ENCODE measurements at regions not wholly inside any gene's neighbourhood (a gene's known extent, or its start where the extent isn't known, plus 50 kb on each side); places are given as distances from the start of the nearest gene placed in this dataset.

DNA sequence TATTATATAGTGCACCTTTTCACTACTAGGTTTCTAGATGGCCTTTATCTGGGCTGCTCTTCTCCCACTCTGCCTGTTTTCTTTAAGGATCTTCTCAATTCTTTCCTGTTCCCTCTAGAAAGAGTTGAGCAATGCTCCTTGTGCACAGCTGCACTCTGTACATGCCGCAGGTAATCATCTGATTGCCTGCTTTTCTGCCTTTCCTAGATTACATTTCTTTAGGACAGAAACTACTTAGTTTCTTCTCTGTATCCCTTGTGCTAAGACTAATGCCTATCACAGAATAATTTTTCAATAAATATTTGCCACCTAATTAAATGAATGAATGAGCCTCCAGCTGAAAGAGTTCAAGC, 802.4 kb upstream of the ID2 start:
- DNase-seq (ENCODE audit: low read depth in 2 of 2): no peak

DNA sequence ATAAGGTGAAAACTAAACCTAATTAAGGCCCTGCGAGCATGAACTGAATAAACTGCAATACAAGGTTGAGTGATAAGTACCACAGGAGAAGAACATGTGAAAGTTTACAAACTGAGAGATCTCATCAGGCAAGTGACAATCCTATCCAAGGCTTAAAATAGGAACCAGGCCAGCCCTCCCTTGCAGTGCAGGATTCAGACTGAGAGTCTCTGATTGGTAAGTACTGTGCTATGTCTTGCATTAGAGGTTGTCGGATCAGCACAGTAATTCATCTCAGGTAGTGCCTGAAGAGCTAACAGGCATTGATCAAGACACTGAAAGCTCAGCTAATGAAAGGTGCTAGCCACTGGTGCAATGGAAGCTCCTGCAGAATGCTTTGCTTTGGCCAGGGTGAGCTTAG, 801.7 kb upstream of the ID2 start:
- no peak for DNase-seq (ENCODE audit: low read depth in 2 of 2)

GRCh38 chr2:7880566-7880965, 801.3 kb upstream of the ID2 start:
- DNase-seq (ENCODE audit: low read depth in 2 of 2): no peak

GRCh38 chr2:7881063-7881462, 800.8 kb upstream of the ID2 start:
- no peak for DNase-seq (ENCODE audit: low read depth in 2 of 2)

GRCh38 chr2:7881466-7881865, 800.4 kb upstream of the ID2 start:
- no peak for DNase-seq (ENCODE audit: low read depth in 2 of 2)

DNA sequence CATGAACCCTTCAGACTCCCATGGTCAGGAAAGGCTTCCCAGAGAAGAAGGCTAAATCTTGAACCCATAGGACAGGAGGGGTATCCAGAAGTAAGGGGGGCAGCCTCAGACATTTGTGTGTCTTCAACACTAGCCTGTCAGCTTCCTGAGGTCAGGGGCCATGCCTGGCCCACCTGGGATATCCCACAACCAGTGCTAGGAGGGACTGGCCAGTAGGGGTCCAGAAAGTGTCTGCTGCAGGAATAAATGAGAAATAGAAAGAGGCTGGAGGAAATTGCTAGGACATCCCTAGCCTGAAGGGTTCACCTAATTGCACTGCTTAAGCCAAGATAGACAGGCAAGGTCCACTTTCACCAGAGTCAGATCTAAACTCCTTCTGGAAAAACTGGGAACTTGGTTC, 799.6 kb upstream of the ID2 start:
- no peak for DNase-seq (ENCODE audit: low read depth in 2 of 2)

GRCh38 chr2:7884338-7884737, 797.5 kb upstream of the ID2 start:
- DNase-seq (ENCODE audit: low read depth in 2 of 2): no peak

- no peak for DNase-seq (ENCODE audit: low read depth in 2 of 2)
These were observed 795.2 kb upstream of the ID2 start for GRCh38 chr2:7886666-7887065.

DNA sequence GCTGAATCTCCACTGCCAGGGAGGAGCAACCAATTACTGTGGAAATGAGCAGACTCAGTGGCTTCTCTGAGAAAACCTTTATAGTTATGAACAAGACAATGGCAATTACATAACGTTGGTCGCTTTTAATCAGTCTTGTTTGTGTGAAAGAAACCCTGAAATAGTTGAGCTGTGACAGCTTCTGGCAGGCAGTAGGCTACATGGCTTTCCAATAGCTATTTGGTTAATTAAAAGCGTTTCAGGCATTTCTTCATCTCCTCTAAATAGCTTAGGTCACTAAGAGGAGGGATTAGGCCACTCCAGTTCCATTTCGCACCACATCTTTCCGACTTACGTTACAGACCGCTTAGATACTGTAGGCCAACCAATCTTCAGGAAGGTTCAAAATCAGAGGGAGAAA, 794.4 kb upstream of the ID2 start:
- DNase-seq (ENCODE audit: low read depth in 2 of 2): no peak

DNA sequence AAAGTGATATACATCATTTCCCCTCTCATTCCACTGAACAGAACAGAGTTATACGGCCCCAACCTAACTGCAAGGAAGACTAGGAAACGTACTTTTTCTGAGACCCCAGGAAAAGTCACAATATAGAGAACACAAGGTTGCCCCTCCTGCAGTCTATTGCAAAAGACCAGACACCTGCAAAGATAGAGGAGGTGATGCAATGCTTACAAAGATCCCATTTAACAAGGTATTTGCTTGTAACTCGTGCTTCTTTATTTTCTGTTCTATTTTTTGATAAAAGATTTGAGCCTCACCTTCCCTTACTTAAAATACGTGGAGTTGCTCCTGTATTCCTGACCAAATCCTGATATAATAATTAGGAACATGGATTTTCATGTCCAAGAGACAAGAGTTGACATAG, 793.0 kb upstream of the ID2 start:
- DNase-seq (ENCODE audit: low read depth in 2 of 2): no peak

GRCh38 chr2:7891312-7891711, 790.5 kb upstream of the ID2 start:
- DNase-seq (ENCODE audit: low read depth in 2 of 2): no peak

GRCh38 chr2:7895289-7895688, 786.6 kb upstream of the ID2 start:
- no peak for DNase-seq (ENCODE audit: low read depth in 2 of 2)

- no peak for DNase-seq (ENCODE audit: low read depth in 2 of 2)
These were observed 784.8 kb upstream of the ID2 start for GRCh38 chr2:7896940-7897487.

- no peak for DNase-seq (ENCODE audit: low read depth in 2 of 2)
These were observed 782.6 kb upstream of the ID2 start for GRCh38 chr2:7899241-7899640.

- no peak for DNase-seq (ENCODE audit: low read depth in 2 of 2)
These were observed 781.9 kb upstream of the ID2 start for GRCh38 chr2:7899923-7900322.

DNA sequence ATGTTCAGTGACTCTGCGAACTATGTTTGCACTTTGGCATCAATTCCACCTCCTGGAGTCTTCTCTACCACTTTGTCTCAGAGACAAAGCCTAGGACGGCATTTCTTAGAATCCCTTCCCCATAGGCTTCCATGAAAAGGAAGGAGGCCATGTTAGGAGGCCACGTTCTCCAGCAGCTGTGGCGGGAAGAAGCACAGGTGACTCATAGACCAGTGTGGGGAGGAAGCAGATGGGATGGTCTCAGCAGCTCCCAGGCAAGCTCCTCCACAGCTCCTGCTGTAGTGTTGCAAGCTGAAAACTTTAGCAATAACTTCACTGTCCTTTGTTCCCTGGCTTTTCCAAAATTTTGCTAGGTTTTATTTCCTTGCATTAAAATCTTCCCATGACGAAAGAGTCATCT, 781.3 kb upstream of the ID2 start:
- DNase-seq (ENCODE audit: low read depth in 2 of 2): no peak

GRCh38 chr2:7902251-7902765, 779.5 kb upstream of the ID2 start:
- DNase-seq (ENCODE audit: low read depth in 2 of 2): no peak

- no peak for DNase-seq (ENCODE audit: low read depth in 2 of 2)
These were observed 777.5 kb upstream of the ID2 start for GRCh38 chr2:7904319-7904718.

GRCh38 chr2:7905756-7906155, 776.1 kb upstream of the ID2 start:
- no peak for DNase-seq (ENCODE audit: low read depth in 2 of 2)

GRCh38 chr2:7906431-7906830, 775.4 kb upstream of the ID2 start:
- no peak for DNase-seq (ENCODE audit: low read depth in 2 of 2)

GRCh38 chr2:7907041-7907440, 774.8 kb upstream of the ID2 start:
- no peak for DNase-seq (ENCODE audit: low read depth in 2 of 2)

DNA sequence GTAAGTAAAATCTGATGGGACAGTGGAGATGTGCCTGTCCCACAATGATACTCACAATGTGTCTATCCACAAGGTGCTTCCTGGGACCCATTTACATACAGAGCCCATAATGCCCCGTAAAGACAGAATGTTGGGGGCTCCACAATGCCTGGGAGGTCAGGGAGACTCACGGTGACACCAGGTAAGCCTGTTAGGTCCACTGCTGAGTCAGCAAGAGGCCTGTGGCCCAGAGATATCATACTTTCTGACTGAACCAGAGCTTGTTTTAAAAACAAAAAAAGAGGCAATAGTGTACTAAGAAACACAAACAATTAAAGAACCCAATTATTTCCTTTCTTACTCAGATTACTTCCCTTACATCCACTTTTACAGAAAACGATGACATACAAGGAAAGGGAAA, 771.1 kb upstream of the ID2 start:
- DNase-seq (ENCODE audit: low read depth in 2 of 2): no peak

DNA sequence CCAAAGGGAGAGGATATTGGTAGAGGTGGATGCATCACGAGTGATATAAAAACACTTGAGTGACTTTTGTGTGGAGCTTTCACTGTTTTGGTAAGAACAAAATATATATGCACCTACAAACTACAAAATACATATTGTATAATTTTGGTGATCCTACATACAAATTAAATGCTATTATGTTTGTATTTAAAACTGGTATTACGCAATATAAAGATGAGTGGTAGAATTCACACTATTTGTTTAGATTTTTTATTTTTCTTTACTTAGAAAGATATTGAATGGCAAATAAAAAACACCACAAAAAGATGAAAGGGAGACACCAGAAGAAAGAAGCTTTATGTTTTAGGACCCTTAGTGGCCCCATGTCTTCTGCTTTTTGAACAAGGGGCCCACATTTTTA, 770.7 kb upstream of the ID2 start:
- no peak for DNase-seq (ENCODE audit: low read depth in 2 of 2)

DNA sequence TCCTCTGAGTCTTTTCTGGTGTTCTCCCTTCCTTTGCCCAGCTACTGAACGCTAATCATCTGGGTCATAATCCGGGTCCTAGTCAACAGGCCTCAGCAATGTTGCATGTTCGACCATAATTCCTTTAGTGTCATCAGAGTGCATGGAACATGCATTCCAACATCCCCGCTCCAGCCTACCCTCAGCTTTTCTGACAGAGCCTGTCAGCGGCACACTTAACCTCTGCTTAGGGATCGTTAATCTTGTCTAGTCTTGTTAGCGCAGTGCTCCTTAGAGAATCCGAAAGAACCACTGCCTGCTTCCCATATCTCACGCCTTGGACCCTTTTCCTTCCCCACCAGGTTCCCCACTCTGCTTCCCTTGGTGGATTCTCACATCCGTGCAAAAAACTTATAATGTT, 767.9 kb upstream of the ID2 start:
- DNase-seq (ENCODE audit: low read depth in 2 of 2): no peak
